Upper lobe of left lung (tissue), 6 donors: ENCODE measurements at regions not wholly inside any gene's neighbourhood (a gene's known extent, or its start where the extent isn't known, plus 50 kb on each side); places are given as distances from the start of the nearest gene placed in this dataset.

Source experiments
- ATAC-seq, 2 donors: fragments of 200-7000 bp; cut with Tn5 transposase; one replicate each; pipeline ENCODE4 v1.9.1; 2022; ENCODE audit warnings: mild to moderate bottlenecking in 2 of 2, moderate library complexity in 2 of 2; ENCODE audit not compliant: low FRiP score in 2 of 2
- DNase-seq, 2 donors: peaks; one replicate each; pipeline ENCODE4 v3.0.0-alpha.2; 2019 to 2020
- H3K27ac ChIP-seq, 4 donors: fragments of 200-600 bp; sonication (generic); one replicate each; pipeline ENCODE4 v1.5.1; 2016 to 2019
- H3K27me3 ChIP-seq, 4 donors: fragments of 200-600 bp; sonication (generic); one replicate each; pipeline ENCODE4 v1.5.1; 2017 to 2019
- H3K36me3 ChIP-seq, 4 donors: fragments of 200-600 bp; sonication (generic); one replicate each; pipeline ENCODE4 v1.5.1; 2016 to 2019
- H3K4me1 ChIP-seq, 4 donors: fragments of 200-600 bp; sonication (generic); one replicate each; pipeline ENCODE4 v1.5.1; 2018 to 2019
- H3K4me3 ChIP-seq, 4 donors: fragments of 200-600 bp; sonication (generic); one replicate each; pipeline ENCODE4 v1.5.1; 2017 to 2019; ENCODE audit warnings: mild to moderate bottlenecking in 2 of 4, moderate library complexity in 1 of 4
- H3K9me3 ChIP-seq, 4 donors: fragments of 200-600 bp; sonication (generic); one replicate each; pipeline ENCODE4 v1.5.1; 2018 to 2019
- EP300 ChIP-seq, 4 donors: sonication (generic); formaldehyde crosslinking; IDR thresholded peaks; one replicate each; pipeline ENCODE4 v1.5.1; 2017; ENCODE audit warnings: antibody characterized with exemption in 4 of 4, control low read depth in 2 of 4
- POLR2A ChIP-seq, 4 donors: fragments of 450-650 bp; IDR thresholded peaks; one replicate each; pipeline ENCODE4 v1.5.1; 2016 to 2017; ENCODE audit warnings: antibody characterized with exemption in 4 of 4, mild to moderate bottlenecking in 2 of 4
- POLR2AphosphoS5 ChIP-seq, 2 donors: sonication (generic); formaldehyde crosslinking; IDR thresholded peaks; one replicate each; pipeline ENCODE4 v1.5.1; 2017; ENCODE audit warnings: antibody characterized with exemption in 2 of 2
- WGBS, 2 donors: methylation state at CpG; one replicate each; pipeline ENCODE4 v1.1.5; 2017 to 2018; 5-methylcytosine and 5-hydroxymethylcytosine counted together
- TF ChIP-seq, protein P1 (sequence below), 6 experiments: fragments of 450-650 bp in 4 of 6; fragments of 200-600 bp in 2 of 6; sonication (generic) in 2 of 6; IDR thresholded peaks; one replicate each; pipeline ENCODE4 v1.5.1; 2016 to 2019; ENCODE audit warnings: antibody characterized with exemption in 6 of 6
- donor health status: DM: no; HTN: no; CAD: no; lungs with moderate emphysema.
- donor health status: DM: no; HTN: yes; CAD: no; lungs with severe emphysema.

DNA sequence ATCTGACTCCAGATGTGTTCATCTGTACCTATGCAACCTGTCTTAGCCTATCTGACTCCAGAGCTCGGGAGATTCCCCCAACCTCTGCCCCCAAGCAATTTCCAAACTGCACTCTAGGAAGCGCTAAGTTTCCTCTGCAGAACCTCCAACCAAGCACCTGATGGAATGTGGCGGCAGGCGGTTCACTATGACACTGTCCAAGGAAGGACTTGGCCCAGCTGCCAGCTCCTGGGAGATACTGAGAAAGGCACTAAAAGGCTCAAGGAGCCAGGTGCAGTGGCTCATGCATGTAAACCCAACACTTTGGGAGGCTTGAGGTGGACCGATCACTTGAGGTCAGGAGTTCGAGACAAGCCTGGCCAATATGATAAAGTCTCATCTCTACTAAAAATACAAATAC, 244.0 kb downstream of the BCL11B start:
- Histone ChIP-seq H3K27me3 (no peaks in the 10 kb centered on the region), H3K4me3 (no peak overlapping the region), H3K9me3 (no peaks in the 10 kb centered on the region), H3K4me1 (no peaks in the 10 kb centered on the region), H3K36me3 (no peaks in the 10 kb centered on the region), H3K27ac (no peak overlapping the region)
- TF ChIP-seq POLR2A (IDR thresholded peaks at IDR 0.05) (no peak), POLR2AphosphoS5 (IDR thresholded peaks at IDR 0.05) (no peak), EP300 (IDR thresholded peaks at IDR 0.05) (no peak)
- TF ChIP-seq, protein P1, sequence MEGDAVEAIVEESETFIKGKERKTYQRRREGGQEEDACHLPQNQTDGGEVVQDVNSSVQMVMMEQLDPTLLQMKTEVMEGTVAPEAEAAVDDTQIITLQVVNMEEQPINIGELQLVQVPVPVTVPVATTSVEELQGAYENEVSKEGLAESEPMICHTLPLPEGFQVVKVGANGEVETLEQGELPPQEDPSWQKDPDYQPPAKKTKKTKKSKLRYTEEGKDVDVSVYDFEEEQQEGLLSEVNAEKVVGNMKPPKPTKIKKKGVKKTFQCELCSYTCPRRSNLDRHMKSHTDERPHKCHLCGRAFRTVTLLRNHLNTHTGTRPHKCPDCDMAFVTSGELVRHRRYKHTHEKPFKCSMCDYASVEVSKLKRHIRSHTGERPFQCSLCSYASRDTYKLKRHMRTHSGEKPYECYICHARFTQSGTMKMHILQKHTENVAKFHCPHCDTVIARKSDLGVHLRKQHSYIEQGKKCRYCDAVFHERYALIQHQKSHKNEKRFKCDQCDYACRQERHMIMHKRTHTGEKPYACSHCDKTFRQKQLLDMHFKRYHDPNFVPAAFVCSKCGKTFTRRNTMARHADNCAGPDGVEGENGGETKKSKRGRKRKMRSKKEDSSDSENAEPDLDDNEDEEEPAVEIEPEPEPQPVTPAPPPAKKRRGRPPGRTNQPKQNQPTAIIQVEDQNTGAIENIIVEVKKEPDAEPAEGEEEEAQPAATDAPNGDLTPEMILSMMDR (IDR thresholded peaks at IDR 0.05) = no peak
- no peak for ATAC-seq
- 91 to 95% methylated on average over 6 of the region's 6 CpGs for WGBS, 2 donors
- no peak for DNase-seq

DNA sequence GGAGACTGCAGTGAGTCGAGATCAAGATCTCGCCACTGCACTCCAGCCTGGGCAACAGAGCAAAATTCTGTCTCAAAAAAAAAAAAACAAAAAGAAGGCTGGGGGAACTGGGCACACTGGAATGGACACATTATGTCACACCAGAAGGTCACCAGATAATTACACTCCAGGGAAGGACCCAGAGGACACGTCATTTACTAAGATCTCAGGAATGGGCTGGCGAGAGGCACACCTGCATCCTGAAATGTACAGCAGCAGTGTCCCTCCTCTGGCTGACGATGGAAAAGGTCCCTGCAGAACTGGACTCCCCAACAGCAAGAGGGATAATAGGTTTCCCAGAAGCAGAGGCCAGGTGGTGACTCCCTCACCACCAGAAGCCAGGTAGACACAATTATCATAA, 243.5 kb downstream of the BCL11B start:
- no peak for DNase-seq
- no peak for ATAC-seq
- Histone ChIP-seq H3K27me3 (no peaks in the 10 kb centered on the region), H3K9me3 (no peaks in the 10 kb centered on the region), H3K4me3 (no peak overlapping the region), H3K36me3 (no peaks in the 10 kb centered on the region), H3K27ac (no peak overlapping the region), H3K4me1 (no peaks in the 10 kb centered on the region)
- TF ChIP-seq, protein P1 (IDR thresholded peaks at IDR 0.05) = no peak
- TF ChIP-seq POLR2AphosphoS5 (IDR thresholded peaks at IDR 0.05) (no peak), POLR2A (IDR thresholded peaks at IDR 0.05) (no peak), EP300 (IDR thresholded peaks at IDR 0.05) (no peak)
- 87 to 88% methylated on average over 5 of the region's 5 CpGs for WGBS, 2 donors

DNA sequence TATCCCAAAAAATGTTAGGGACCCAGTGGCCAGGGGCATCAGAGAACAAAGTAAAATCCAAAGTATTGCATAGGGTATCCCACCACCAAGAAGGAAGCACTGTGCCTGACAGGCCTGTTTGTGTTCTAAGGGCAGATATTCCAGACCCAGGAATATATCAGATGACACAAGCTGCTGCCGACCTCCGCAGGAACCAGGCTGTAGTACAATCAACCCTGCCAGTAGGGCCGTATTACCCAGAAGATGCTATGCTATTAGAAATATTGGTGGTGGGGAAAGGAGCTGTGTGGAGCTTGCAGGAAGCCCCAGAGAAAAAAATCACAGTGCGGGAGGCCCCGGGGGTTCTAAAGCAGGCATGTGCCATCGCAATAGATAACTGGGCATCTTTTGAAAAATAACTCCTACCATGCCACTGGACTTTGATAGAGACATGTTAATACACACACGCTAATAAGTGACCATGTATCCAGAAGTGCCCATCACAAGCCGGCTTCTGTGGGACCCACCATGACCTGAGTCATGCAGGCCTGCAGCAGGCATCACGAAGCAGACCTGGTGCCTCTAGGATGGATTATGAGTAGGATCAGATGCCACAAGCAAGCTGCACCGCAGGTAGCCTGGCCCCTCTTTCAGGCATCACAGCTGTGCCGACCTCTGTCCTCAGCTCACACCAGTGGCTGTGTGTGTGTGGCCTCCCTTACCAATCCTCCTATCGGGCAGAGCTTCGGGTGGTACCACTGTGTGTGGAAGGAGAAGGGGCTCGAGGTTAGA, 242.7 kb downstream of the BCL11B start:
- Histone ChIP-seq H3K4me1 (no peaks in the 10 kb centered on the region), H3K27me3 (no peaks in the 10 kb centered on the region), H3K9me3 (no peaks in the 10 kb centered on the region), H3K4me3 (no peak overlapping the region), H3K36me3 (no peaks in the 10 kb centered on the region), H3K27ac (no peak overlapping the region)
- ATAC-seq (no peak), DNase-seq (no peak)
- TF ChIP-seq POLR2A (IDR thresholded peaks at IDR 0.05) (no peak), EP300 (IDR thresholded peaks at IDR 0.05) (no peak), POLR2AphosphoS5 (IDR thresholded peaks at IDR 0.05) (no peak)
- TF ChIP-seq, protein P1 (IDR thresholded peaks at IDR 0.05) = no peak
- 75 to 79% methylated on average over 10 to 14 of the region's 14 CpGs for WGBS, 2 donors

DNA sequence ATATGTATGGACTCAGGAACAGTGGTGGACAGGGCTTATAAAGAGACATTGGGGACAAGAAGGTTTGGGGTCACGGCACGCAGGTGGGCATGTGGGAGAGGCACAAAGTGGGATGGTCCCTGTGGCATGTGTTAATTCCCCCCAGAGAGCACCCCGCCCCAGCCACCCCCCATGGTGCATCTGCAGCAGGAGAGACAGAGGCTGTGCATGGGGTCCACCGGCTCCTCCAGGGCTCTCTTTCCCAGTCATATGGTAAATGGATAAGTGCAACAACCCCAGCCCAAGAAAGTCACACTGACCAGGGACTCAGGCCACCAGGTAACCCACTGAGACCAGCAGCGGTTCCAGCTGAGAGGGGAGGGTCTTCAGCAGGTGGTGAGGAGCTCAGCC, 242.1 kb downstream of the BCL11B start:
- ATAC-seq = no peak
- TF ChIP-seq EP300 (IDR thresholded peaks at IDR 0.05) (no peak), POLR2A (IDR thresholded peaks at IDR 0.05) (no peak), POLR2AphosphoS5 (IDR thresholded peaks at IDR 0.05) (no peak)
- TF ChIP-seq, protein P1 (IDR thresholded peaks at IDR 0.05) = no peak
- Histone ChIP-seq H3K4me3 (no peak overlapping the region), H3K9me3 (no peaks in the 10 kb centered on the region), H3K36me3 (no peaks in the 10 kb centered on the region), H3K27me3 (no peaks in the 10 kb centered on the region), H3K27ac (no peak overlapping the region), H3K4me1 (peaks cover 0 to under 1% (median 0%) of the 10 kb centered on the region in 4 donors)
- no peak for DNase-seq
- 83 to 87% methylated on average over 4 to 5 of the region's 5 CpGs for WGBS, 2 donors

DNA sequence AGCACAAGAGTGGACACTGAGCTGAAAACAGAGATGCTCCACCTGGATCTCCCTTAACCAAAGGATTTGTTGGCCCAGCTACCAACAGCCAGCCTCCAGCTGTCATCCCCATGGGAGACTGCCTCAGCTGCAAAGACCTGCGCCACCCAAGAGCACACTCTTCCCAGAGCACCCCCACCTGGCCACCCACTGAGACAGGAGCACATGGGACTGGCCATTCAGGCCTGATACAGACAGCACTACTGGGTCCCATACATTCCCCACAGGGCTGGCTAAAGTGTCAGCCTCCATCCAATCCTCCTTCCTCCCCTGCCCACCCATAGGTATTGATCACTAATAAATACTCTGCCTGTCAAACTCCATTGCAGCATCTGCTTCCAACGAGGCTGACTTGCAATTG, 241.5 kb downstream of the BCL11B start:
- ATAC-seq (no peak), DNase-seq (no peak)
- Histone ChIP-seq H3K4me3 (no peak overlapping the region), H3K36me3 (no peaks in the 10 kb centered on the region), H3K27me3 (no peaks in the 10 kb centered on the region), H3K4me1 (peaks cover 0 to 6% (median 2%) of the 10 kb centered on the region in 4 donors), H3K27ac (no peak overlapping the region), H3K9me3 (no peaks in the 10 kb centered on the region)
- WGBS, 2 donors = 81 to 82% methylated on average over 1 to 2 of the region's 2 CpGs
- TF ChIP-seq, protein P1 (IDR thresholded peaks at IDR 0.05) = no peak
- no peak for TF ChIP-seq EP300 (IDR thresholded peaks at IDR 0.05)
- no peak for TF ChIP-seq POLR2AphosphoS5 (IDR thresholded peaks at IDR 0.05)
- TF ChIP-seq POLR2A (IDR thresholded peaks at IDR 0.05) = no peak
